HG03196 (cell line): ENCODE measurements at regions not wholly inside any gene's neighbourhood (a gene's known extent, or its start where the extent isn't known, plus 50 kb on each side); places are given as distances from the start of the nearest gene placed in this dataset.

Experiments
- ATAC-seq: cut with Tn5 transposase; IDR thresholded peaks from one replicate; pipeline ENCODE4 v1.9.1; 2021; ENCODE audit not compliant: unreplicated experiment

DNA sequence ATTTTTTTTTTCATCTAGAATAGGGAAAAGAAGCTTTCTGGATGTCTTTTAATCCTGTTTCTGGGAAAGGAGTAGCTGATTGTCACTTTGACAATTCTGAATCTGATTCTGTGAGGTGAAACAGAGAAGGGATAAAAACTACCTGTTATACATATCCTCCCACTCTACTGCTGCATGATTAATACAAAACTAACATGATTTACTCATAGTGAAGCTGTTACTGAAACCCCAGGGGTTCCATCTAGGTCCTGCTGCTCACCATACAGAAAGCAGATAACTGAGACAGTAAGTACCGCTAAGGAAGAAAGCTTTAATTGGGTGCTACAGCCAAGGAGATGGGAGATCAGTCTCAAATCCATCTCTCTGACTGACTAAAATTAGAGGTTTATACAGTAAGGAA lies 610.9 kb upstream of the ALCAM start:
- no peak for ATAC-seq

DNA sequence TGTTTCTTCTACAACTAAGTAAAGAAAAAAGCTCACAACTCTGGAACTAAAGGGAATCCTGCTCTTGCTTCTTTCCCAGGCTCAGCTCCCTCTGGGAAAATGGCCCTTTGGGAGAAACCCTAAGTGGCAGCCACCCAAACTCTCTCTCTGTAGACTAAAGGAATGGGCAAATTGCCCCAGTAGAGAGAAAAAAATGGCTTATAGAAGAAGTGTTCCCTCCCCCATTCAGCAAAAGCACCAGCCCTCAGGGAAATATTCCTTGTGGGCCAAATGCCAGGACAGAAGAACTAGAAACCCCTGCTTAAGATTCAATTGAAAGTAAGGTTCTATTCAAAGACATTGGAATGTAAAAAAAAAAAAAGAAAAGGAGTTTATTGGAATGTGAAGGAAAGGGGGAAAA lies 603.7 kb upstream of the ALCAM start:
- ATAC-seq, result no peak

DNA sequence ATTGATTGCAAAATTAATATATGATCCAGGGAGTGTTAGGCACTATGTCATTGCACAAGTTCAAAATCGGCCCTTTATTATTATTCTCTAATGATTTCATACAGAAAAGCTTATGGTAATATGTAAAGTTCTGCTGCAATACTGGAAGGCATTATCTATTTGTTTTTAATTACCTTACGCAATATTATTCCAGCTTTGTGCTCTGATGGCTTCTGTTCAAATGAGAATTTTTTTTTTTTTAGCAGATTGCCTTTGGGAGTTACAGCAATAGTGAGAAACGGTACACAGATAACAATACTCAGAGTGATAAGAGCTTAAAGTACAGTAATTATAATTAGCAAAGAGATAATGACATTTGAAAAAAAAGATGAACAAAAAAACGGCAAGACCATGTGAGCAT lies 602.2 kb upstream of the ALCAM start:
- ATAC-seq, result no peak

DNA sequence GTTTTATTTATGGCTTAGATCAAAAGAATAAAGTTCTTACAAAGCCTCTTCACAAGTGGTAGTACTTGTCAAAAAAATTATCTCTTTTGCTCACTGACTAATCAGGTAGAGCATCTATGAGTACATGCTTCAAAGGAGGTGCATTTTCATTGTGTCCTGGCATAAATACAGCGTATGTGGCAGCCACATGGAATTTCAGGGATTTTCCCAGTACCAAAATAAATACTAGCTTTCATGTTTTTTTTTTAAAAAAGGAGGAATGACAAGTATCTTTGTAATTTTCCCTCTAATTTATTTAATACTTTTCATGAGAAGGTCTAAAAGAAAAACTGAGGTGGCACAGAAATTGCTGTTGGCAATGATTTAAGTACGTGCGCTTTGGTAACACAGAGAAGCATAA lies 597.8 kb upstream of the ALCAM start:
- no peak for ATAC-seq

DNA sequence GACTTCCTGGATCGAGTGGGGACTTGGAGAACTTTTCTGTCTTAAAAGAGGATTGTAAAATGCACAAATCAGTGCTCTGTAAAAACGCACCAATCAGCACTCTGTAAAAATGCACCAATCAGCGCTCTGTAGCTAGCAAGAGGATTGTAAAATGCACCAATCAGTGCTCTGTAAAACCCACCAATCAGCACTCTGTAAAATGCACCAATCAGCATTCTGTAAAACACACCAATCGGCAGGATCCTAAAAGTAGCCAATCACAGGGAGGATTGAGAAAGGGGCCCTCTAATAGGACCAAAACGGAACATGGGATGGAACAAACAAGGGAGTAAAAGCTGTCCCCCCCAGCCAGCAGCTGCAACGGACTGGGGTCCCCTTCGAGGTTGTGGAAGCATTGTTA lies 587.4 kb upstream of the ALCAM start:
- no peak for ATAC-seq

DNA sequence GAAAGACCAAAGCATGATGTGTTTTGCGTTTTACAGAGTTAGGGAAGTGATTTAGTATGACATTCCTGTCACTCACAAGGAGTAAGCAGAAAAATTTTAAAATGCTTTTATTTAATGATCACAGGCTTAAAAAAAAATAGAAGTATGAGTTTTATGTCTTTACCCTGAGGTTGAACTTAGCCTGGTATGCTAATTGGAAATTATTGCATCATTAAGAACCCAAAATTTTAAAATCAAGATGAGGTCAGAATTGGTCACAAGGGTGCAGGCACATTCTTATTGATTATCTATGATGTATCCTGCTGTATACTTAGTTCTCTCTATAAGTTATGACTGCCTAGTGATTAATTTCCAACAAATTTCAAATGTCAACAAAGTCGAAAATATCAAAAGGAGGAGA lies 585.6 kb upstream of the ALCAM start:
- ATAC-seq, result no peak

DNA sequence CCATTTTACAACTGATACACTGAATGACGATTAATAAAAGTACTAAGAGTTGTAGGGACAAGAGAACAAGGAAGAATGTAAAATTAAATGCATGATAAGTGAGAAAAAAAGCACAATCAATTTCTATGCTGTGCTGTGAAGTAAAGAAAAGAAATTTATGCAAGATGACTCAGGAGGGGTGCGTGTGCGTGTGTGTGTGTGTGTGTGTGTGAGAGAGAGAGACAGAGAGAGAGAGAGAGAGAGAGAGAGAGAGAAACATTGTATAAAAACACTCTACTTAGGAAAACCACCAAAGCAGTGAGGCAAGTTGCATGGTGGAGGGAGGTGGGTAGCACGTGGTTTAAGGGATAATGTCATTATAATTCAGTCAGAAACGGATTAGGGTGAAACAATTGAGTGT lies 580.8 kb upstream of the ALCAM start:
- no peak for ATAC-seq

DNA sequence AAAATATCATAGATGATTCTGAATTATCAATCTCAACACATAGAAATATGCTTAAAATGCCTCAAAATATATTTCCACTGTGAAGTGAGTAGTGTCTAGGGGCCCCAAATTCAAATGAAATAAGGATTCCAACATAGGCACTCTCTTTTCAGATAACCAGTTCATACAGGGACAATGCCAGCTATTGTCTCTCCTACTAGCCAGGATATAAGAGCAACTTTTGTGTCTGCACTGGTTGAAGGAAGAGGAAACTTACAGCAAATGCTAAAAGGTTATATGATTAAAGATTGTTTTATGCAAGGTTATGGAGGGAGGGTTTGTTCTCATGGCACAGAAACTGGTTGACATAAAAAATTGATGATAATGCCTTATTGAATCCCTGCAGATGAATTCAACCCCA lies 579.4 kb upstream of the ALCAM start:
- ATAC-seq, result no peak

DNA sequence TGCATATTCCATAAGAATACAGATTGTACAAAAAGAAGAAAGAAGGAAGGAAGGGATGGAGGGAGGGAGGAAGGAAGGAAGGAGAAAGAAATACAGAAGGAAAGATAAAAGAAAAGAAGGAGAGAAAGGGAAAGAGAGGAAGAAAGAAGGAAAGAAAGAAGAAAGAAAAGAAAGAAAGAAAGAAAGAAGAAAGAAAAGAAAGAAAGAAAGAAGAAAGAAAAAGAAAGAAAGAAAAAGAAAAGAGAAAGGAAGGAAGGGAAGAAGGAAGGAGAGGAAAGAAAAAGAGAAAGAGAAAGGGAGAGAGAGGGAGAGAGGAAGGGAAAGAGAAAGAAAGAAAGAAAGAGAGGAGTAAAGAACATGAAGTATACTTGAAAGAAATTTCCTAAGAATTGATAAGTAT lies 577.9 kb upstream of the ALCAM start:
- ATAC-seq, result no peak

DNA sequence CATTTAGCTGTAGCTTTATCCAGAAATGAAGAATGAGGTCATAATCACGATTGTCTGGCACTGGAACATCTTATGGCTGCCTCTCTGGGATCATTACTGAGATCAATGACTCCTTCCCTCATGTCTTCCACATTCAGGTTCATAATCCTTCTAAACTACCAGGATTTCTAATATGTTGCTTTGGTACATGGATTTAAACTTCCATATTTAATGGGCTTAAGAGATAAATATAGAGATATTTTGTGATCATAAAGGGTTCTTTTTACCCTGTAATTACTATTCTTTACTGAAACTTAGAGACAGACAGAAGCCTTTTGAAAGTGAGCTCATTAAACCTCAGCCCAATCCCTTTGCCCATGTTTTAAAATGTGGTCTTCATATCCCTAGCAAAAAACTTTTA lies 575.4 kb upstream of the ALCAM start:
- no peak for ATAC-seq

DNA sequence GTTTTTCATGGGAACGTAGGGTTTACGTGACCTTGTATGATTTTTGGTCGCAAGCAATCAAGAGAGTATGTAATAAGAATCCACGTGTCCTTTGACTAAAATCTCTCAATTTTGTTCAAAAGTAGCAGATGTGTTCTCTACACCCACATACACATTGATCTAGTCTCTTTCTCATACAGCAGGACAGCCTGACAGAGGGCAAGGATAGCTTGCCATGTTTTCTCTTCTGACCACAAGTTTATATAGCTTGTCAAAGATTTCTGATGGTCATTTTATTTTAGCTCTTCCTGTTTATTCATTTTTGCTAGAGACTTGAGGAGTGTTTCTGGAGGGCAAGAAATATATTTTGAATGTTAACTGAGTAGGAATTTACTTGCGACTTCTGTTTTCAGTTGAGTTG lies 570.2 kb upstream of the ALCAM start:
- no peak for ATAC-seq

DNA sequence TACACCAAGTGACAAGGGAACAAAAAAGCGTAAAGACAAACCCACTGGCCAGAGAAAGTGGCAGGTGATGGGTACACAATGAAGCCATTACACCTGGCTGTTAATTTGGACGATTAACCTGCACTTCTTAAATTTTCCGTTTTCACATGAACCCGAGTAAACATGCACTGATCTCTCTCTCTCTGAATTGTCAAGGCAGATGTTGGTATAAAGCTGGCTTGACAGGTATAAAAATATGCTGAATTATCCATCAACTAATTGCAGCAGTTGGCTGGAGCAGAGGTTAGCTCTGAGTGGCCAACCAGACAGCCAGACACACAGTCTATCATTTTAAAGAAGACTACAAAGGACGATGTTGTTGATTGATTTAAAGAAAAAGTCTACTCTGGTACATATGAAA lies 561.7 kb upstream of the ALCAM start:
- no peak for ATAC-seq

DNA sequence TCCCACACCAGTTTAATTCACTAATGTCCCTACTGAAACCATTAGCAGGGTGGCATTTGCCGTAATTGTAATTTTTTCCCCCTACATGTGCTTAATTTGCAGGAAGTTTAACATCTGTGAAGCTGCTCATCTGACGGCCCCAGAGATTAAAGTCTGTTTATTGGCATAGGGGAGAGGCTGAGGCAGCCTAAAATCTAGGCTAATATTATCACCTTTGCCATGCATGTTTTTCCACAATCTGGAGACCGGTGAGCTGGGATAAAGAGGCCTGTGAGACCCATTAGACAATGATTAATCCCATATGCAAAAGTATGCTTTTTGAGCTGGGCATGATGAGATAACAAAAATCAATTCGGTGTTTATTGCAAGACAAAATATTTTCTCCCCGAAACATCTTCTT lies 561.2 kb upstream of the ALCAM start:
- no peak for ATAC-seq

DNA sequence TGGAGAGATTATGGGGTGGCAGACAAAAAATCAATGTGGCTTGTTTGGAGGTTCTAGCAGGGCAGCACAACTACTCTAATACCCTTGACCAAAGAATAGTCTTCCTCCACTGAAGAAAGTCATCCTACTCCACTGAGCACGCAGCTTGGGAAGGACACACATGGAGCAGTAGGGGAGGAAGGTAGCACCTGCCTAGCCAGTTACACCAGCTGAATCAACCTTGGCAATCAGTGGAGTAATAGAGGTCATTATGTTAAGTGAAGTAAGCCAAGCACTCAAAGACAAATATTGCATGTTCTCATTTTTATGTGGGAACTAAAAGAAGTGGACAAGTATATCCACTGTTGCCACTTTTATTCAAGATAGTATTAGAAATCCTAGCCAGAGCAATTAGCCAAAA lies 555.8 kb upstream of the ALCAM start:
- ATAC-seq, result no peak

DNA sequence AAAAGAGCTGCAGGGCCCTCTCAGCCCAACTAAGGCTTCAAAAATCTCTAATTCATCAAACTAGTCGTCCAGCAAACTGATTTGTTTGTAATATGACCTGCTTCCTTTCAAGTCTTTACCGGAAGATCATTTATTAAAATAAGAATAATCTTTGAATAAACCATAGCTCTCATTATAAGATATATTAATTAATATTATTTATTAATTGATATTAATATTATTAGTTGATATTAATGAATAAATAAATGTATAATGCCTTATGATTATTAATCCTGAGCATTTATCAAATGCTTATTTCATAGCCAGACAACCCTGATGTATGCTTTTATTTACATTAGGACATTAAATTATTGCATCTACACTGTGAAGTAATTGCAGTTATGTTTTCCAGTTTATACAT lies 550.7 kb upstream of the ALCAM start:
- no peak for ATAC-seq

DNA sequence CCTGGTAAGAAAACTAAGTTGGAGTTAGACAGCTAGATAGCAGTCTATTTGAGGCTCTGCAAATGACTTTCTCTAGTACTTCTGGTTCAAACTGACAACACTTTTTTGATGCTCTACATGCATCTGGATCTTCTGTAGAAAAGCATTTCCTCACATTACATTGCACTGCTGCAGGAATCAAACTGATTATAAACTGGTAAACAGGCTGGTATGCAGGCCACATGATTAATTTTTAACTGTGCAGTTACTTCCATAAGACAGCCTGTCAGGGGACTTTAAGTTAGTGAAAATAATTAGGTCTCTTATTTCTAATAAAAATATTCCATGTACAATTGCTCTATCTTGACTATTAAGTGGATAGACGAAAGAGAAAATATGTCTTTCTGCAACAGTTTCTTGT lies 550.0 kb upstream of the ALCAM start:
- no peak for ATAC-seq

DNA sequence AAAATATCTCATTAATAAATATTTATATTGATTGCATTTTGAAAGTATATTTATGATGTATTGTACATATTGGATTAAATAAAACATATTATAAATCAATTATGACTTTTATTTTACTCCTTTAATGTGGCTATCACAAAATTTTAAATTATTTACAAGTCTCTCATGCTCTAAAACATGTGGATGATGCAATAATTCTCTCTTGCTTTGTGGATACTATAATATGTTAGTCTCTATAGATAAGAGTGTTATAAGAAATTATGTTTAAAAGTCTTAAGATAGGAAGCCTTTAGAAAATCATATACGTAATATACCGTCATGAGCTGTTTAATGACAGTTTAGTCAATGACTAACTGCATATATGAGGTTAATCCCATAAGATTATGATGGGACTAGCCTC lies 547.4 kb upstream of the ALCAM start:
- ATAC-seq, result no peak

DNA sequence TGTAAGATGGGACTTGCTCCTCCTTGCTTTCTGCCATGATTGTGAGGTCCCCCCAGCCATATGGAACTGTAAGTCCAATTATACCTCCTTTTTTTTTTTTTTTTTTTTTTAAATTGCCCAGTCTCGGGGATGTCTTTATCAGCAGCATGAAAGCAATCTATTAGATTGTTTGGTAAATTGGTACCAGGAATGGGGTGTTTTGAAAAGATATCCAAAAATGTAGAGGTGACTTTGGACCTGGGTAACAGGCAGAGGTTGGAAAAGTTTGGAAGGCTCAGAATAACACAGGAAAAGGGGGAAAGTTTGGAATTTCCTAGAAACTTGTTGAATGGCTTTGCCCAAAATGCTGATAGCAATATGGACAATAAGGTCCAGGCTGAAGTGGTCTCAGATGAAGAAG lies 545.8 kb upstream of the ALCAM start:
- ATAC-seq, result no peak

DNA sequence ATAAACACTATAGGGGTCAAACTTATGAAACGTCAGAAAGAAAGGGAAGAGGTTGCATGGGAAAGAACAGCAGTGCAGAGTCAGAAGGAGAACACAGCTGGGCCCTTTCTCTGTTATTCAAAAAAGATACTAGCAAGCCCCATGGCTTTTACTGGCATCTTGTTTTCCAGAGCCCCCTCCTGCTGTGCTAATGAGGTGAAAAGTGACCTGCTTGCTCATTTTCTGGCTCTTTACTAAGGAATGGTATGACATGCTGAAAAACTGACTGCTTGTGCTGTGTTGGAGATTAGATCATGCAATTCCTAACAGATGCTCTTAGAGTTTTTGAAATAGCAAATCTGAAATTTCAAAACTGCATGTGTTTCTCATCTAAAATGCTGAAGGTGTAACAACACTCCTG lies 541.6 kb upstream of the ALCAM start:
- ATAC-seq, result no peak

DNA sequence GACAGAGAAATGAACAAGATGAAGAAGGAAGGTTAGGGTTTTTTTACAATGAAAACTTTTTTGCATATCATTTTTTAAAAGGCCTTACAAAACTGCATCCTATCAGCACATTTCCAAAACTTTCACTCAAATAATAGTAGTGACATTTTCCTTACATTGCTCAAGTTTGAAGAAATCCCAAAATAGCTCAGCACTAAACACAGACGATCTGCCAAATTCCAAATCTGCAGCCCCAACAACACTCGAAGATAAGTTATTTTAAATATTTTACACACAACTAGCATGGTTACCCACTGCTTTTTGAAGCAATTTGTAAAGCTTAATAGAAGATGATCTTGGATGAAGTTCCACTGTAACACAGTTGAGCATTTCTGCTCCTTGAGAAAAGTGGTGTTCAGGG lies 535.6 kb upstream of the ALCAM start:
- no peak for ATAC-seq

DNA sequence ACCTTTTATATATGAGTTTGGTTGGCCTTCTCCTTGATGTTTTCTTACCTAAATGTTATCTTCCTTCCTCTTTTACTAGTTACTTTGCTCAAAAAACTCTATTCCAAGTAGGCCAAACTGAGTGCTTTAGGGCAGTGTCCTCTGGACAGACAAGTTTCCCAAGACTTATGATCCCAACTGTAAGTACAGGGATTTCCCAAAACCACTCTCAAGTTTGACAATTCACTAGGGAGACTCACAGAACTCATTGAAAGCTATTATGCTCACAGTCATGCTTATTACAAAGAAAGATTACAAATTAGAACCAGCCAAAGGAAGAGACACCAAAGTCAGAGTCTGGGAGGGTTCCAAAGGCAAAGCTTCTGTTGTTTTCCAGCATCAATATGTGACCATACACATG lies 534.2 kb upstream of the ALCAM start:
- no peak for ATAC-seq

DNA sequence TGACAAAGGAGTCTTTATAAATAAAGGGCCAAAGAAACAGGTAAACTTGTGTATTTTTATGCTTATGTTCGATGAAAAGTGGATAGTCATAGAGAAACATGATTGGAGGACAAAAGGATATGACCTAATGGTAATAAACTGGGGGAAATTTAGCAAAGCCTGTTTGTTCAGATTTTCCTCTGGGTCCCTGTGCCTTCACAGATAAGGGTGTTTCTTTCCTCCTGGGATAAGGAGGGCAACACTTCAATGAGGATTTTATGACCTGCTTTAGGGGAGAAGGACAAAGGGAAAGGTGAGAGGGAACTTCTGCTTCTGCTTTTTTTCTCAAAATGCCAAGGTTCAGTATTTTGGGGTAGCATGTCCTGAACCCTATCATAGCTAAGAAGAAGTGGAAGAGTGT lies 531.3 kb upstream of the ALCAM start:
- ATAC-seq, result no peak

DNA sequence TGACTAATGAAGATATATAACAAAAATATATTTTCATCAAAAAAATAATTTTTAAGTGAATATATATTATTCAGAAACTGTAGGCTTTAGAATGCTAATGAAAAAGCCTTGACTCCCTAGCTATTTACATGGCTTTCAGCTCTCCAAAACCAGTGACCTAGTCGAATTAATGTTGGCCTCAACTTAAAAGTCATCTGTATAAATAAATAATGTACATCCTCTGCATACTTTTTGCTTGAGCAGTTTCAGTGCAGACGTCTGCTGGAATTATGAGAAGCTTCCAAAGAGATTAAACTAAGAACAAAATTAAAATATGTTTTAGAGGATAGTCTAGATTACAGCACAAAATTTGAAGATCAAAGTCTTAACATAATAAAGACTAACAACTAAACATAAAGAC lies 520.4 kb upstream of the ALCAM start:
- no peak for ATAC-seq

DNA sequence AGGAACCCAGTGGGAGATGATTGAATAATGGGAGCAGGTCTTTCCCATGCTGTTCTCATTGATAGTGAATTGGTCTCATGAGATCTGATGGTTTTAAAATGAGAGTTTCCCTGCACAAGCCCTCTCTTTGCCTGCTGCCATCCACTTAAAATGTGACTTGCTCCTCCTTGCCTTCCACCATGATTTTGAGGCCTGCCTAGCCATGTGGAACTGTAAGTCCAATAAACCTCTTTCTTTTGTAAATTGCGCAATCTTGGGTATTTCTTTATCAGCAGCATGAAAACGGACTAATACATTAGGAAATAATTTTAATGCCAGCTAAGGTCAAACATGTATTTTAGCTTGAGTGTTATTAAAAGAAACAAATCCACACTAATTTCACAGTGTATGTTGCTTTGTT lies 517.6 kb upstream of the ALCAM start:
- ATAC-seq, result no peak
